Lower leg skin (tissue), 4 donors: ENCODE measurements at regions not wholly inside any gene's neighbourhood (a gene's known extent, or its start where the extent isn't known, plus 50 kb on each side); places are given as distances from the start of the nearest gene placed in this dataset.

Source experiments
- DNase-seq, 2 donors: peaks; one replicate each; pipeline ENCODE4 v3.0.0-alpha.2; 2019; ENCODE audit warnings: low spot score in 2 of 2
- H3K4me3 ChIP-seq: fragments of 200-600 bp; sonication (generic); 2 replicates; pipeline ENCODE4 v1.5.1; 2017; ENCODE audit warnings: mild to moderate bottlenecking, low read depth; ENCODE audit not compliant: poor library complexity, severe bottlenecking
- CTCF ChIP-seq, 3 donors: fragments of 450-650 bp; IDR thresholded peaks; one replicate each; pipeline ENCODE4 v1.5.1; 2016; ENCODE audit warnings: antibody characterized with exemption in 3 of 3, mild to moderate bottlenecking in 3 of 3, moderate library complexity in 2 of 3
- POLR2A ChIP-seq, 2 donors: fragments of 450-650 bp; IDR thresholded peaks; one replicate each; pipeline ENCODE4 v1.6.1; 2016 to 2017; ENCODE audit warnings: antibody characterized with exemption in 2 of 2, mild to moderate bottlenecking in 1 of 2, moderate library complexity in 1 of 2
- WGBS, 2 donors: methylation state at CpG; one replicate each; pipeline ENCODE4 v1.1.5; 2018; 5-methylcytosine and 5-hydroxymethylcytosine counted together
- intact Hi-C: fragments of 100-400 bp; cut with DNase I; formaldehyde crosslinking; loops from one replicate; pipeline ENCODE4 v1.15.0; 2023; ENCODE audit warnings: low total_unique reads

GRCh38 chr7:152905949-152906348 lies 146.4 kb downstream of the ACTR3B start:
- WGBS, 2 donors: 83 to 94% methylated on average over 2 of the region's 2 CpGs
- no peak for DNase-seq
- no peak overlapping the region for H3K4me3 ChIP-seq
- intact Hi-C loops: no loop called here
- no peak for TF ChIP-seq CTCF (IDR thresholded peaks at IDR 0.05)
- TF ChIP-seq POLR2A (IDR thresholded peaks at IDR 0.05): no peak

GRCh38 chr7:152907042-152907761 lies 147.7 kb downstream of the ACTR3B start:
- intact Hi-C loops: no loop called here
- 84 to 93% methylated on average over 11 of the region's 11 CpGs for WGBS, 2 donors
- DNase-seq: no peak
- H3K4me3 ChIP-seq: no peak overlapping the region
- TF ChIP-seq CTCF (IDR thresholded peaks at IDR 0.05): no peak
- no peak for TF ChIP-seq POLR2A (IDR thresholded peaks at IDR 0.05)

- no peak overlapping the region for H3K4me3 ChIP-seq
- intact Hi-C loops: no loop called here
- WGBS, 2 donors: 55 to 81% methylated on average over 6 of the region's 6 CpGs
- no peak for TF ChIP-seq CTCF (IDR thresholded peaks at IDR 0.05)
- TF ChIP-seq POLR2A (IDR thresholded peaks at IDR 0.05): no peak
- no peak for DNase-seq
Measured at GRCh38 chr7:152909280-152909679, 149.7 kb downstream of the ACTR3B start.

- DNase-seq: no peak
- H3K4me3 ChIP-seq: no peak overlapping the region
- WGBS, 2 donors: 64 to 69% methylated on average over 12 of the region's 12 CpGs
- intact Hi-C loops: no loop called here
- TF ChIP-seq POLR2A (IDR thresholded peaks at IDR 0.05) (no peak), CTCF (IDR thresholded peaks at IDR 0.05) (no peak)
Measured at GRCh38 chr7:152909683-152910544, 150.4 kb downstream of the ACTR3B start.

- no peak for TF ChIP-seq CTCF (IDR thresholded peaks at IDR 0.05)
- TF ChIP-seq POLR2A (IDR thresholded peaks at IDR 0.05): no peak
- no peak overlapping the region for H3K4me3 ChIP-seq
- 45 to 48% methylated on average over 17 of the region's 17 CpGs for WGBS, 2 donors
- intact Hi-C loops: no loop called here
- no peak for DNase-seq
Measured at GRCh38 chr7:152910545-152911225, 151.1 kb downstream of the ACTR3B start.
